Fibroblast of lung (primary cell): ENCODE measurements at regions not wholly inside any gene's neighbourhood (a gene's known extent, or its start where the extent isn't known, plus 50 kb on each side); places are given as distances from the start of the nearest gene placed in this dataset.

Source experiments
- DNase-seq, 2 donors: peaks; one replicate each; pipeline versions ENCODE4 v3.0.0 to v3.0.0-alpha.2; 2010; ENCODE audit warnings: low read depth in 2 of 2
- H2AFZ ChIP-seq: 2 replicates; pipeline ENCODE4 v1.5.1; 2012; ENCODE audit warnings: low read length, control low read depth, inconsistent platforms
- H3K27ac ChIP-seq: 2 replicates; pipeline ENCODE4 v1.5.1; 2011; ENCODE audit warnings: low read length, control low read depth; ENCODE audit not compliant: insufficient read depth
- H3K27me3 ChIP-seq: 2 replicates; pipeline ENCODE4 v1.5.1; 2011; ENCODE audit warnings: mild to moderate bottlenecking, low read length; ENCODE audit not compliant: control insufficient read depth, insufficient read depth
- H3K36me3 ChIP-seq: 2 replicates; pipeline ENCODE4 v1.5.1; 2011; ENCODE audit warnings: low read length; ENCODE audit not compliant: control insufficient read depth, insufficient read depth
- H3K4me1 ChIP-seq: 2 replicates; pipeline ENCODE4 v1.5.1; 2011; ENCODE audit warnings: low read length; ENCODE audit not compliant: control insufficient read depth, insufficient read depth; ENCODE audit errors: extremely low read depth
- H3K4me2 ChIP-seq: 2 replicates; pipeline ENCODE4 v1.5.1; 2011; ENCODE audit warnings: low read length, control low read depth; ENCODE audit not compliant: insufficient read depth; ENCODE audit errors: extremely low read depth
- H3K4me3 ChIP-seq, 4 experiments: fragments of 200-600 bp in 1 of 4; sonication (generic) in 1 of 4; replicated peaks in 1 of 4; 2 replicates each; pipeline ENCODE4 v1.5.1; 2011 to 2016; ENCODE audit warnings: low read length in 4 of 4, low read depth in 3 of 4, mild to moderate bottlenecking in 3 of 4, control low read depth in 2 of 4, inconsistent platforms in 1 of 4, mixed read lengths in 1 of 4; ENCODE audit not compliant: insufficient read depth in 1 of 4; ENCODE audit errors: control extremely low read depth in 1 of 4
- H3K79me2 ChIP-seq: 2 replicates; pipeline ENCODE4 v1.5.1; 2012; ENCODE audit warnings: mild to moderate bottlenecking, low read length, inconsistent platforms; ENCODE audit not compliant: control insufficient read depth, insufficient read depth
- H3K9ac ChIP-seq: 2 replicates; pipeline ENCODE4 v1.5.1; 2011; ENCODE audit warnings: mild to moderate bottlenecking, low read length, control low read depth; ENCODE audit not compliant: insufficient read depth
- H3K9me3 ChIP-seq: 2 replicates; pipeline ENCODE4 v1.5.1; 2012; ENCODE audit warnings: low read depth, low read length; ENCODE audit not compliant: control insufficient read depth, insufficient read depth
- H4K20me1 ChIP-seq: 2 replicates; pipeline ENCODE4 v1.5.1; 2011; ENCODE audit warnings: low read length; ENCODE audit not compliant: control insufficient read depth, insufficient read depth; ENCODE audit errors: extremely low read depth
- CTCF ChIP-seq, 2 donors: IDR thresholded peaks in 1 of 2; conservative IDR thresholded peaks in 1 of 2; 1 replicate in 1 of 2; 2 replicates in 1 of 2; pipeline ENCODE4 v1.5.1; 2011 to 2012; ENCODE audit warnings: low read length in 2 of 2, control low read depth in 1 of 2, inconsistent platforms in 1 of 2, low read depth in 1 of 2, mild to moderate bottlenecking in 1 of 2
- EZH2 ChIP-seq: IDR thresholded peaks from 2 replicates; pipeline ENCODE4 v1.5.1; 2012; ENCODE audit warnings: low read length, control low read depth, mild to moderate bottlenecking; ENCODE audit errors: missing control alignments

- Histone ChIP-seq H3K9me3 (no peaks in the 10 kb centered on the region), H3K4me2 (no peak overlapping the region), H3K36me3 (no peaks in the 10 kb centered on the region), H3K27ac (no peak overlapping the region), H3K27me3 (no peaks in the 10 kb centered on the region), H4K20me1 (no peaks in the 10 kb centered on the region), H3K4me3 (no peak overlapping the region), H3K9ac (no peak overlapping the region), H3K4me1 (no peaks in the 10 kb centered on the region), H3K79me2 (no peaks in the 10 kb centered on the region), H2AFZ (no peak overlapping the region)
- peak; percentile 23 to 84 for DNase-seq
- no peak for TF ChIP-seq EZH2
- TF ChIP-seq CTCF (conservative IDR thresholded peaks at IDR 0.05 in 1 of 2, IDR thresholded peaks at IDR 0.05 in 1 of 2; ENCODE audit: low read depth in 1 of 2, low read length in 2 of 2) = no peak
Measured at GRCh38 chr13:34522808-34523207, 419.3 kb upstream of the NBEA start.

- no peak overlapping the region for H3K4me3 ChIP-seq
- H4K20me1 ChIP-seq = no peaks in the 10 kb centered on the region
- no peak for TF ChIP-seq EZH2
- TF ChIP-seq CTCF (conservative IDR thresholded peaks at IDR 0.05 in 1 of 2, IDR thresholded peaks at IDR 0.05 in 1 of 2; ENCODE audit: low read depth in 1 of 2, low read length in 2 of 2) = no peak
- H3K79me2 ChIP-seq = no peaks in the 10 kb centered on the region
- H2AFZ ChIP-seq = no peak overlapping the region
- H3K9me3 ChIP-seq = no peaks in the 10 kb centered on the region
- DNase-seq = peak in 1 of 2 donors; percentile 46
- no peak overlapping the region for H3K9ac ChIP-seq
- no peaks in the 10 kb centered on the region for H3K4me1 ChIP-seq
- no peak overlapping the region for H3K27ac ChIP-seq
- no peaks in the 10 kb centered on the region for H3K27me3 ChIP-seq
- H3K36me3 ChIP-seq = no peaks in the 10 kb centered on the region
- H3K4me2 ChIP-seq = no peak overlapping the region
Measured at GRCh38 chr13:34523406-34523805, 418.7 kb upstream of the NBEA start.

GRCh38 chr13:34533941-34534340 lies 408.1 kb upstream of the NBEA start:
- Histone ChIP-seq H3K27me3 (no peaks in the 10 kb centered on the region), H3K9ac (no peak overlapping the region), H4K20me1 (no peaks in the 10 kb centered on the region), H3K4me1 (no peaks in the 10 kb centered on the region), H2AFZ (no peak overlapping the region), H3K36me3 (no peaks in the 10 kb centered on the region), H3K9me3 (no peaks in the 10 kb centered on the region), H3K27ac (no peak overlapping the region), H3K4me3 (no peak overlapping the region), H3K4me2 (no peak overlapping the region), H3K79me2 (no peaks in the 10 kb centered on the region)
- DNase-seq = no peak
- TF ChIP-seq EZH2 (no peak), CTCF (conservative IDR thresholded peaks at IDR 0.05 in 1 of 2, IDR thresholded peaks at IDR 0.05 in 1 of 2; ENCODE audit: low read depth in 1 of 2, low read length in 2 of 2) (no peak)
